NOMO-1 treated with dmso at 0.1 percent for 144 hours (cell line): ENCODE measurements at regions not wholly inside any gene's neighbourhood (a gene's known extent, or its start where the extent isn't known, plus 50 kb on each side); places are given as distances from the start of the nearest gene placed in this dataset.

Experiments
- DNase-seq: peaks from one replicate; lab custom pipeline; 2025; ENCODE audit not compliant: unreplicated experiment; lab: John Stamatoyannopoulos, UW

GRCh38 chr1:118366286-118366685 lies 181.3 kb upstream of the SPAG17 start:
- DNase-seq = no peak

- no peak for DNase-seq
Measured at GRCh38 chr1:118364882-118365281, 179.9 kb upstream of the SPAG17 start.

DNA sequence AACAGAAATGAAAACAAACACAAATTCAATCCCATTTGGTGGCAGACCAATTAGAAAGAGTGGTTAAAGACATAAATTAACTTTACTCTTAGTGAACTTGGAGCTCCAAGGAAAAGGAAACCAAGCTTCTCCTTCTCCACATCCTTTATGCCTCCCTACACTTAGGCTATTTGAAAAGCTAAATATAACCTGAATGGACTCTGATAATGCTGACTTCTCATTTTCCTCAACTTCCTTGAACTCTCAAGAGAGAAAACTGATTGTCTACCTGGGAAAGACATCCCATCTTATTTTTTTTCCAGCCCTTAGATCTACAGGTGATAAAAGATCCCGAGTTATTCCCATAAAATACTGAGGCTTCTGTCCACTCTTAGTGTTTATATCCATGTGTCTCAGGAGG lies 178.4 kb upstream of the SPAG17 start:
- no peak for DNase-seq

- DNase-seq = no peak
Measured at GRCh38 chr1:118360817-118361216, 175.8 kb upstream of the SPAG17 start.

DNA sequence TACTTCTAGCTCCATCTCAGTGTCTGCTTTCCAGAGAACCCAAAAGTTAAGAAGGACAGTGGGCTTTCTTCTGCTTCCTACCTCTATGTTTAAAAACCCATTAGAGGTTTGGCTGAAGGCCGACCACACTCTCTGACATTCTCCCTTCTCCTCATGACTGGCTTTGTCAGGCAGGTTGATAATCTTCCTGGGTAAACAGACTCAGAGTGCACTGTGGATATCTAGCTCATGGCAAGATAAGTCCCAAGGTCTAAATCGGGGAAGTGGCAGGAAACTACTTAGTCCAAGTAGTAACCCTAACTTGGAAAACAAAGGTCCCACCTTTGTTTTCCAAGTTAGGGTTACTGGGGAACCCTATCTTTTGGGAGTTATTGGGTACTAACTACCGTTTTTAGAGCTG lies 161.9 kb upstream of the SPAG17 start:
- DNase-seq = no peak

DNA sequence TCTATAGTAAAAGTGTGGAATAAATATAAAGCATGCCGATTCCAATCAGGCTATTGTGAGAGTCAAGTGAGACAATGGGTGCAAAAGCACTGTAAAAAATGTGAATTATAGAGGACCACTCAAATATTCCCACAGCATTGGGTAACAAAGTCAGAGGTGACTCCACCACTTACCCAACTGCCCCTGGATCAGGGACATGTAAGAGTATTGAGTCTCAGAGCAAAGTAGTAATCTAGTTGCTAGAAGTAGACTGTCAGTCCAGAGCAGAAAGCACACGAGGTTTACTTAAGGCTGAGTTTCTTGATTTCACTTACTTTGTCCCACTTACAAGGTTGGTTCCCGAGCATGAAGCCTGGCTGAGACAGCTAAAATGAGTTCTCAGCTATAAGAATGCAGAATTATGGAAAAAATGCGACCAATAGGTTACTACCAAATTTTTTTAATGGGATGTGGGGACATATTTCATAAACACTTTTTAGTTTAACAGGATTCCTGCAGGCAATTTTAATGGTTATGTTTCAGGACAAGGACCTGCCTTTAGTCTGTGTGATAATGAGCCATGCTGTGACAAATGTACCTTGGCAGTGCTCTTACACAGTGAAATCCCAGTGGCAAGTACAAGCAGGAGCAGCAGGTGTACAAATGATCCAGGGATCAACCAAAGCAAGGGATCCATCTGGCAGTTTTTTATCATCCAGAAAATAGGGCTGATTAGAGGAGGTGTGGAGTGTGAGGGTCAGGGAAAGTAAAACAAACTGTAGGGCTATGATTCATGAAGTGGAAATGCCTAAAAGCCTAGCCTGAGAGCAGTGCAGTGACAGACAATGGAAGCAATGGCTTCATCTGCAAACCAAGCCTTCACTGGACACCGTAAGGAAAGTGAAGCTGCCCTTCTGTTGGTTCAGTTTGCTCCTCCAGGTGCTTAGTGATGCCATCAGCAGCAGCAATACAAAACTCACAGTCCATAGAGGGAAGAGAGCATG lies 156.2 kb upstream of the SPAG17 start:
- DNase-seq = no peak

- DNase-seq = no peak
Measured at GRCh38 chr1:118339400-118340124, 154.5 kb upstream of the SPAG17 start.

- no peak for DNase-seq
Measured at GRCh38 chr1:118338936-118339335, 153.9 kb upstream of the SPAG17 start.

DNA sequence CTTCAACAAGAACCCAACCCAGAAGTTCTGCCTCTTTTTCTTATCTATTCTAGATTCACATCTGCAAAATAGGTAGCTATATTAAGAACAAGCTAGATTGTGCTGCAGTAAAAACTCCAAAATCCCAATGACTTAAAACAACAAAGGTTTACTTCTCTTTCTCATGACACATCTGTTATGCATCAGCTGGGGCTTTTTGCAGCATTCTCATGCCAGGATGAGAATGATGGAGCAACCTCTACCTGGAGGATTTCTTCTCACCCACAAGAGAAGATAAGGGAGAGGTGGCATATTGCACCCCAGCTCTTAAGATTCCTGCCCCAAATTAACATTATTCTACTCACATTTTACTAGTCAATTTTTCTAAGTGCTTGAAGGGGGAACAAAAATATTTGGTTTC lies 152.3 kb upstream of the SPAG17 start:
- no peak for DNase-seq

- no peak for DNase-seq
Measured at GRCh38 chr1:118335331-118335732, 150.3 kb upstream of the SPAG17 start.

DNA sequence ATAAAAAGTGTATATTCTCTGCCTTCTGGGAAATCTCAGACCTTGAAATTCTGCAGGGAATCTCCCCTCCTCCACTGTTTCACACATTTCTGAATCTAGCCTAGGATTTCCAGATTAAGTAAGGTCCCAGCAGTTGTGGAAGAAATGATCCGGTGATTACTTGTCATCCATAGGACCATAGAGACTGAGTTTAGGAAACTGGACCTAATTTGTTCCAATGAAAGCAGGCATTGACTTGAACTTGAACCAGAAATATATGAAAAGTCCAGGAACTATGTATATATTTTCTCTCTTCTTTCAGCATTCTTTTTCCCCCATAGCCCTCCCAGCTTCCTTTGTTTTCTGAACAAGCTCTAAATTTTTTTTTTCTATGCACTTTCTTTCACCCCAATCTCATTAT lies 149.5 kb upstream of the SPAG17 start:
- no peak for DNase-seq

DNA sequence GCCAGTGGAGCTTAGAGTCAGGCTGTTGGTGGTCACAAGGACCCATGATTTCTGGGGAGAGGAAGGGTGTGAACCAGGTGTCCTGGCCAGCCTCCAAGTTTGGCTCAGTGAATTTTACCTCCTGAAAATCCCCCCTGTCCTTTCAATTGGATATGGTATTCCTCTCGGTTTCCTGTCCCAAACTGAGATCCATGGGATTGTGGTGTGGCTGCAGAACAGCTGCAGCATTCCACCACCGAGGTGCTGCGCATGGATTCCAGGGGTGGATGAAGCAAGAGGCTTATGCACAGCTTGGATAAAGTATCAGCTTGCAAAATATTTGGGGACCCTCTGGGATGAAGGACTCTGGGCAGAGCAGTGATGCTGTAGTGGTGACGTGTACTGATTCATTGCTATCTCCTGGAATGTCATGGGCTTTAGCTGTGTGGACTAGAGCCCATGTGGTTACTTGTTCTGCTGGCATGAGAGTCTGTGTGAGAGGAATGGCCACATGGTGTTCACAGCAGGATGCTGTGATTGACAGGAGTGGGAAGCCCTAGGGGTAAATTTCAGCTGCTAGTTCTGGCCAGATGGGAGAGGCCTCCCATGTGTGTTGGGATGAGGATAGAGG lies 148.7 kb upstream of the SPAG17 start:
- no peak for DNase-seq

- DNase-seq = no peak
Measured at GRCh38 chr1:118326960-118327629, 142.1 kb upstream of the SPAG17 start.

- DNase-seq = no peak
Measured at GRCh38 chr1:118325550-118326225, 140.7 kb upstream of the SPAG17 start.

DNA sequence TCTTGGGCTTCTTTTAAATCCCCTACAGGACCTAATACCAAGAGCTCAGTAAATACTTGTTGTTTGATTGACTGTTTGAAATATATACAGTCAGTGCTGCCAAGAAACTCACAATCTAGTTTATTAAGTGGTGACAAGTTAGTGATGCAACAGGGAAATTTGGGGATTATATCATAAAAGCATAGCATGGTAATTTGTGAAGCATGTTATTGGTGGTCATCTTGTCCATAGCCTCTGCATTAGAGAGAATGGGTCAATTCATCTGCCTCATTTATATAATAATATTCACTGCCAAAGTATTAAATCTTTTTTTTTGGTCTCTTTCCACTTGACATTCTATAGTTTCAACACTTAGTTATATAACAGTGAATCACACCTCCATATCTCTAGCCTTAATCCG lies 138.2 kb upstream of the SPAG17 start:
- no peak for DNase-seq

DNA sequence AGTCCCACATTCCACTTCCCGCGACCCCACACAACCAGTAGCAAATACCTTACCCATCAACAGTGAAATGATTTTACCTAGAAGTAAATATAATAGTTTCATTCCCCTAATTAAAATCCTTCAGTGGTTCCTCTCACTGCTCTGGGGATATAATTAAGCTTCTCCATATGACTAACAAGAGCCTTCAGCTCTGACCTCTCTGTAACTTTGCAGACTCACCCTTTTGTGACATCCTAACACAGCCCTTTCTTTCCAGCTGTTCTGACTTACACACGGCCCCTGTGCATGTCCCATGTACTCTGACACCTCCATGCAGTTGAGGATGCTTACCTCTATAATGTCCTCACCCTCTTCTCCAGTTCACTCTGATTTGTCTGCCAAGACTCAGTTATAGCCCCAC lies 137.3 kb upstream of the SPAG17 start:
- DNase-seq = no peak

GRCh38 chr1:118321840-118322239 lies 136.8 kb upstream of the SPAG17 start:
- no peak for DNase-seq

DNA sequence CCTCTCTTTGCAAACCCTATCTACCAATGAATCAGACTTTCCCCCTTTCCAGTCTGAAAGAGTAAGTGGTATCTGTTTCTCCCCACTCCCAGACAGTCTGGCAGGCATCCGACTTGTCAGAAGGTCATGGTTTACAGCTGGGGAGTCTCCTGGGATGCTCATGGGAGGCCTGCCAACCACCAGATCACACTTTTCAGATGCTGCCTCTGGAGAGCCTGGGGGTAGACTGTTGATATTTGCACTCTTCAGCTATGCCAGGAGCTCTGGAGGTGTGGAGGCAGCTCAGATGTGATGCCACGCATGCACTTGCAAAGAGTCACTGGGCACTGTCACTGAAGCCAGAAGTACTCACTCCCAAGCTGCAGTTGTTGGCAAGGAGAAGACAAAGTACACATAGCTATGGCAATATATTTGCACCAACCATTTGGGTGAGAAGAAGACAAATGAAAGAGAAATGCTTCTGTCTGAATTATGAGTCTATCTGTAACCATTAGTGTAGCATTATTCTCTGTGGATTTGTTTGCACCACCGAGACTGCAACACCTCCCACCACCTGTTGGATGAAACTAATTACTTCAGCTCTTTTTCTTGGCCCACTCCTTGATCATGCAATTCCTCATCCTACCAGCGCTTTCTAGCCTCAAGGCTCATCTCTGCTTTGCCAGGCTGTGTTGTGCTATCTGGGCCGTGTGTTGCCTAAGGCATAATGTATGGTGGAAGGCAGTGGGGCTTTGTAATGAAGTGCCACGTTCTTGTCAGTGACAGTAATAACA lies 133.0 kb upstream of the SPAG17 start:
- DNase-seq = no peak

- DNase-seq = no peak
Measured at GRCh38 chr1:118306851-118307250, 121.8 kb upstream of the SPAG17 start.
